ENCODE measurements at regions not wholly inside any gene's neighbourhood (a gene's known extent, or its start where the extent isn't known, plus 50 kb on each side); places are given as distances from the start of the nearest gene placed in this dataset.

DNA sequence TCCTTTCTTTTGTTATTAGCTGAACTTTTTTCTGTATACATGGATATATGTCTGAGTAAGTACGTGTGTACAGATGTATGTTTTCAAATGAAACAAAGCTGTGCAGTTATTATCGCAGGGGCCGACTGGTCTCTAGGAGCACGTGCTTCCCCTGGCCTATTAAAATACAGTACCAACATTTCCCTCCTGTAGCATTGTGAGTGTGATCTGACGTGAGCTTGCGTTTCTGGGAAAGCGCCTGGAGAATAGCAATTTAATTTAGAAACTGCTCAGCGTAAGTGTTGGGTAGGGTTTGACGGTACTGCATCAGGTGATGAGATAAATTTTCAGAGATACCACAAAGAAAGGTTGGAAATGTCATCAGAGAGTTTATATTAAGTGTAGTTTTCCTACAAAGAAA lies 173.3 kb downstream of the FBXO8 start:
- no peaks in the 10 kb centered on the region for H3K36me3 Mint-ChIP-seq (ENCODE audit: low read depth)
- H3K9me3 Mint-ChIP-seq, result no peaks in the 10 kb centered on the region
- no peak for DNase-seq
- peaks cover 33% of the 10 kb centered on the region for H3K27me3 Mint-ChIP-seq
- H3K4me3 Mint-ChIP-seq, result no peak overlapping the region
- no peak overlapping the region for H3K27ac Mint-ChIP-seq
- H3K4me1 Mint-ChIP-seq (ENCODE audit: low read depth), result no peaks in the 10 kb centered on the region

GRCh38 chr4:174107746-174108354 lies 175.6 kb downstream of the FBXO8 start:
- Mint-ChIP-seq H3K36me3 (ENCODE audit: low read depth) (no peaks in the 10 kb centered on the region), H3K27me3 (peaks cover 37% of the 10 kb centered on the region), H3K27ac (no peak overlapping the region), H3K4me1 (ENCODE audit: low read depth) (no peaks in the 10 kb centered on the region), H3K9me3 (no peaks in the 10 kb centered on the region), H3K4me3 (no peak overlapping the region)
- DNase-seq, result no peak

- H3K4me1 Mint-ChIP-seq (ENCODE audit: low read depth), result no peaks in the 10 kb centered on the region
- H3K36me3 Mint-ChIP-seq (ENCODE audit: low read depth), result no peaks in the 10 kb centered on the region
- no peaks in the 10 kb centered on the region for H3K9me3 Mint-ChIP-seq
- peaks cover 35% of the 10 kb centered on the region for H3K27me3 Mint-ChIP-seq
- no peak for DNase-seq
- H3K4me3 Mint-ChIP-seq, result no peak overlapping the region
- no peak overlapping the region for H3K27ac Mint-ChIP-seq
Measured at GRCh38 chr4:174105202-174105601, 178.3 kb downstream of the FBXO8 start.

GRCh38 chr4:174100910-174101309 lies 182.6 kb downstream of the FBXO8 start:
- Mint-ChIP-seq H3K4me1 (ENCODE audit: low read depth) (no peaks in the 10 kb centered on the region), H3K4me3 (no peak overlapping the region), H3K36me3 (ENCODE audit: low read depth) (no peaks in the 10 kb centered on the region), H3K27me3 (peaks cover 9% of the 10 kb centered on the region), H3K9me3 (no peaks in the 10 kb centered on the region), H3K27ac (no peak overlapping the region)
- DNase-seq, result no peak

DNA sequence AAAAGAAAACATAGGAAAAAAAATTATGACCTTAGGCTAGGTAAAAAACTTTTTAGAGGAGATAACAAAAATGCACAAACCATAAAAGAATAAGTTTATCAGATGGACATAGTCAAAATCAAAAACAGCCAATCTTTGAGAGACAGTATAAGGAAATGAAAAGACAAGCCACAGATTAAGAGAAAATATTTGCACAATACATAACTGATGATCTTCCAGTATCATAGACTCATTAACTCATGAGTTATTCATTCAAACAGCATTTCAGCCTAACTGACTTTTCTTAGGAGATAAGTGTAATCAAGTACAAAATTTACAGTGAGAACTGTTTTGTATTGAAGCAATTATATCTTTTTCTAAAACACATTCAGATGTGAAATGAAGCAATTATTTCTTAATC lies 183.8 kb downstream of the FBXO8 start:
- DNase-seq, result no peak
- H3K9me3 Mint-ChIP-seq, result no peaks in the 10 kb centered on the region
- H3K27me3 Mint-ChIP-seq, result peaks cover 9% of the 10 kb centered on the region
- H3K4me3 Mint-ChIP-seq, result no peak overlapping the region
- H3K4me1 Mint-ChIP-seq (ENCODE audit: low read depth), result no peaks in the 10 kb centered on the region
- no peaks in the 10 kb centered on the region for H3K36me3 Mint-ChIP-seq (ENCODE audit: low read depth)
- H3K27ac Mint-ChIP-seq, result no peak overlapping the region

DNA sequence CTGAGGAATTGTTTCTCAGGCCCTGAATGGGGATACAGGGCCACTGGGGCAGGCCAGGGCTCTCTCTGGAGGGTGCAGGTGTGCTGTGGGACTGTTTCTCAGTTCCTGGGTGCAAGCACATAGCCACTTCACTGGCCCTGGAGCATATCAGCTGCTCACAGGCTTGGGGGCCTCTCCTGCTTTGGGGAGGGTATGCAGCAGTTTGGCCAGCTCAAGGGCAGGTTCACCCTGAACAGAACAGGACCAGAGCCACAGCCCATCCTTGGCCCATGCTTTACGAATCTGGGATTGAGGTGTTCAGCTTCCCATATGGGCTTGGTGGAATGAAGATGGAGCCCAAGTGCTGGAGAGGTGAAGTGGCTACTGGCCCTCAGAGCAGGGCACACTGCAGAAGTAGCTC lies 186.5 kb downstream of the FBXO8 start:
- no peaks in the 10 kb centered on the region for H3K36me3 Mint-ChIP-seq (ENCODE audit: low read depth)
- no peak for DNase-seq
- peaks cover 8% of the 10 kb centered on the region for H3K27me3 Mint-ChIP-seq
- H3K4me1 Mint-ChIP-seq (ENCODE audit: low read depth), result no peaks in the 10 kb centered on the region
- no peak overlapping the region for H3K4me3 Mint-ChIP-seq
- H3K27ac Mint-ChIP-seq, result no peak overlapping the region
- peaks cover 5% of the 10 kb centered on the region for H3K9me3 Mint-ChIP-seq

GRCh38 chr4:174096456-174096855 lies 187.0 kb downstream of the FBXO8 start:
- no peaks in the 10 kb centered on the region for H3K36me3 Mint-ChIP-seq (ENCODE audit: low read depth)
- H3K4me3 Mint-ChIP-seq, result no peak overlapping the region
- H3K27me3 Mint-ChIP-seq, result peaks cover 11% of the 10 kb centered on the region
- H3K4me1 Mint-ChIP-seq (ENCODE audit: low read depth), result no peaks in the 10 kb centered on the region
- no peak for DNase-seq
- H3K27ac Mint-ChIP-seq, result no peak overlapping the region
- peaks cover 5% of the 10 kb centered on the region for H3K9me3 Mint-ChIP-seq

GRCh38 chr4:174091130-174091529 lies 192.3 kb downstream of the FBXO8 start:
- peaks cover 5% of the 10 kb centered on the region for H3K9me3 Mint-ChIP-seq
- no peaks in the 10 kb centered on the region for H3K36me3 Mint-ChIP-seq (ENCODE audit: low read depth)
- peaks cover 18% of the 10 kb centered on the region for H3K27me3 Mint-ChIP-seq
- H3K4me3 Mint-ChIP-seq, result no peak overlapping the region
- H3K4me1 Mint-ChIP-seq (ENCODE audit: low read depth), result no peaks in the 10 kb centered on the region
- H3K27ac Mint-ChIP-seq, result no peak overlapping the region
- no peak for DNase-seq

DNA sequence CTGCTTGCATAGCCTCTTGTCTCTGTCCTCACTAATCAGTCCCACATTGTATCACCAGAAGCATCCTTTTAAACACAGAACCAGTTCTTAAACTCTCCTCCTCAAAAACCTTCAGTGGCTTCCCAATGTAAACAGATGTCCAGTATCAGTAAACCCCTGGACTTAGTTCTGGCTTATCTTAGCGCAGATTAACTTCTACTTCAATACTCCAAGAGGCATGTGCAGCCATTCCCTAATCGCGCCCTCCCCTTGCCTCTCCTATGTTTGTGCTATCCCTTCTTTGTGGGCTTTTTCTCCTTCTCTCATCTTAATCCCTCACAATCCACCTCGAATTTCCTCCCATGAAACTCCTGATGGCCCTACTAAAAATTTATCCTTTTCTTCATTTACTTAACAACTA lies 193.8 kb downstream of the FBXO8 start:
- no peak overlapping the region for H3K27ac Mint-ChIP-seq
- H3K36me3 Mint-ChIP-seq (ENCODE audit: low read depth), result no peaks in the 10 kb centered on the region
- DNase-seq, result no peak
- H3K4me3 Mint-ChIP-seq, result no peak overlapping the region
- peaks cover 16% of the 10 kb centered on the region for H3K27me3 Mint-ChIP-seq
- peaks cover 5% of the 10 kb centered on the region for H3K9me3 Mint-ChIP-seq
- no peaks in the 10 kb centered on the region for H3K4me1 Mint-ChIP-seq (ENCODE audit: low read depth)

GRCh38 chr4:174088795-174089194 lies 194.7 kb downstream of the FBXO8 start:
- DNase-seq, result no peak
- H3K4me1 Mint-ChIP-seq (ENCODE audit: low read depth), result no peaks in the 10 kb centered on the region
- H3K27ac Mint-ChIP-seq, result no peak overlapping the region
- no peaks in the 10 kb centered on the region for H3K36me3 Mint-ChIP-seq (ENCODE audit: low read depth)
- no peak overlapping the region for H3K4me3 Mint-ChIP-seq
- H3K9me3 Mint-ChIP-seq, result peaks cover 5% of the 10 kb centered on the region
- peaks cover 16% of the 10 kb centered on the region for H3K27me3 Mint-ChIP-seq

- Mint-ChIP-seq H3K4me1 (ENCODE audit: low read depth) (no peaks in the 10 kb centered on the region), H3K4me3 (no peak overlapping the region)
- no peak for DNase-seq
Measured at GRCh38 chr4:174086829-174087799, 196.4 kb downstream of the FBXO8 start.

DNA sequence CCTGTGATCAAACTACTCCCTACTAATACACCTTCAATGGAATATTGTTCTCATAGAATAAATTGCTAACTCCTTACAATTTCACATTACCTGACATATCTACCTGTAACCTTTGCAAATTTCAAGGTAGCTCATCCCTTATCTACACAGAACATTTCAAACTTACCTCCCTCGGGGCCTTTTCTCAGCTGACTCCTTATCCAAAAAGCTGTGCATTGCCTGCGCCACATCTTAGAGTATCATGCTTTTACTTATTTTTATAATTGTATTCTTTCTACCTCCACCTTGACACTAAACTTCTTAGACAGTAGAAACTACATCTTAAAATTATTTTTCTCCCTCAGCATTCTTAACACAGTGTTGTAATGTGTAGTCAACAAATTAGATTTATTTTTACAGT lies 198.5 kb downstream of the FBXO8 start:
- H3K27me3 Mint-ChIP-seq, result peaks cover 13% of the 10 kb centered on the region
- H3K4me1 Mint-ChIP-seq (ENCODE audit: low read depth), result no peaks in the 10 kb centered on the region
- H3K9me3 Mint-ChIP-seq, result no peaks in the 10 kb centered on the region
- H3K4me3 Mint-ChIP-seq, result no peak overlapping the region
- DNase-seq, result no peak
- no peaks in the 10 kb centered on the region for H3K36me3 Mint-ChIP-seq (ENCODE audit: low read depth)
- H3K27ac Mint-ChIP-seq, result no peak overlapping the region

More at GRCh38 chr4:174086829-174087799, 196.4 kb downstream of the FBXO8 start:
- no peaks in the 10 kb centered on the region for H3K9me3 Mint-ChIP-seq
- peaks cover 17% of the 10 kb centered on the region for H3K27me3 Mint-ChIP-seq
- H3K36me3 Mint-ChIP-seq (ENCODE audit: low read depth), result no peaks in the 10 kb centered on the region
- no peak overlapping the region for H3K27ac Mint-ChIP-seq

DNA sequence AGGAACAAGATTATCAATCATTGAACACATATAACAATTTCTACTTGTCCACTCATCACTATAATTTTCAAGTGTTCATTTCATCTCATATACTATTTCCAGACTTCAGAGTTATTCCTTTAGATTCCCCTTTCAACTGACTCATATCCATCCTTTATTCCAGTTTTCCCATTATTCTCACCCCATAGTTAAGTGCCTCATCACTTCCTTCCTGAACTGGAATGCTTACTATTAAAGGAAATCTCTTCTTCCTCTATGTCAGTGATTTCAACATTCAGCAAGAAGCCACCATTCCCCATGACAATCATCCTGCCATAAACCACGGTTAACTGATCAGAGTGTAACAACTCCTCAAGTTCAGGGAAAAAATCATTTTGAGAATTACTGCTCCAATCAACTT lies 198.9 kb downstream of the FBXO8 start:
- H3K27ac Mint-ChIP-seq, result no peak overlapping the region
- H3K36me3 Mint-ChIP-seq (ENCODE audit: low read depth), result no peaks in the 10 kb centered on the region
- no peak for DNase-seq
- peaks cover 13% of the 10 kb centered on the region for H3K27me3 Mint-ChIP-seq
- no peaks in the 10 kb centered on the region for H3K9me3 Mint-ChIP-seq
- H3K4me1 Mint-ChIP-seq (ENCODE audit: low read depth), result no peaks in the 10 kb centered on the region
- H3K4me3 Mint-ChIP-seq, result no peak overlapping the region

DNA sequence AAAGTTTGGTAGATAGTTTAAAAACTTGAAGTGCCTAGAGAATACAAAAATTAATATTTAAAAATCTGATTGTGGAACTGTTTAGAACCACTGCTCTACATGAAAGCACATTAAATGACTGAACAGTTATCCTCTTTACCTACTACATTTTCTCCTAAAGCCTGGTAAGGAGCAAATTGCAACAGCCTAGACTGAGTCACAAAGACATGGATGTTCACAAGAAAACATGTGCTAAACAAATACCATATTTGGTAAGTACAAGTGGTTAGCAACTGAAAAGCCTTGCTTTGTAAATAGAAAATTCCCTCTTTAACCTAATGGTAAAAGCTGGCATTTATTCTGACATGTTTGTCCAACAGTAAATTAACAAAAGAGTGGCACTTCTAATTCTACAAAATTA lies 203.1 kb downstream of the FBXO8 start:
- Mint-ChIP-seq H3K4me3 (no peak overlapping the region), H3K9me3 (no peaks in the 10 kb centered on the region), H3K36me3 (ENCODE audit: low read depth) (no peaks in the 10 kb centered on the region), H3K4me1 (ENCODE audit: low read depth) (no peaks in the 10 kb centered on the region), H3K27ac (no peak overlapping the region), H3K27me3 (peaks cover 3% of the 10 kb centered on the region)
- no peak for DNase-seq

DNA sequence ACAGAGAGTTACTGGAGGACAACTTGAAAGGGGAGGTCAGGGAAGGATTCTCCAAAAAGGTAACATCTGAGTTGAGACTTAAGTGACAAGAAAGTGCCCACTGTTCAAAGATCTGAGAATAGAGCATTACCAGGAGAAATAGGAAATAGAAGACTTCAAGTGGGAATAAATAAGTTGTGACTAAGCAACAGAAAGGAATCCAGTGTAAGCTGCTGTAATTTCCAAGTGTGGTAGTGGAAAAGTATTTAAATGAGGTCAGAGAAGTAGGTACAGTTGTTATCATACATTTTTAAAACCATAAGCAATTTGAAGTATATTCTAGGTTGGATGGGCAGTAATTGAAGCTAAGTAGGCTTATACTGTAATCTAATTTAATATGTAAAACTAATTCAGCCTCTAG lies 211.9 kb downstream of the FBXO8 start:
- Mint-ChIP-seq H3K36me3 (ENCODE audit: low read depth) (no peaks in the 10 kb centered on the region), H3K9me3 (no peaks in the 10 kb centered on the region), H3K4me3 (no peak overlapping the region), H3K27ac (no peak overlapping the region), H3K27me3 (no peaks in the 10 kb centered on the region), H3K4me1 (ENCODE audit: low read depth) (no peaks in the 10 kb centered on the region)
- DNase-seq, result no peak
